Lower lobe of right lung (tissue), 2 donors: ENCODE measurements at regions not wholly inside any gene's neighbourhood (a gene's known extent, or its start where the extent isn't known, plus 50 kb on each side); places are given as distances from the start of the nearest gene placed in this dataset.

ENCODE experiments used
- ATAC-seq, 2 donors: fragments of 200-7000 bp; cut with Tn5 transposase; one replicate each; pipeline ENCODE4 v1.9.1; 2020 to 2022; ENCODE audit warnings: mild to moderate bottlenecking in 2 of 2, moderate library complexity in 2 of 2
- DNase-seq: peaks from one replicate; pipeline ENCODE4 v3.0.0-alpha.2; 2020
- H3K27ac ChIP-seq: fragments of 200-600 bp; one replicate; pipeline ENCODE4 v1.8.0; 2022
- H3K27me3 ChIP-seq: fragments of 200-600 bp; one replicate; pipeline ENCODE4 v1.8.0; 2022; ENCODE audit warnings: low read depth
- H3K36me3 ChIP-seq: fragments of 200-600 bp; one replicate; pipeline ENCODE4 v1.8.0; 2022; ENCODE audit warnings: mild to moderate bottlenecking
- H3K4me1 ChIP-seq: fragments of 200-600 bp; one replicate; pipeline ENCODE4 v1.8.0; 2022
- H3K4me3 ChIP-seq: fragments of 200-600 bp; one replicate; pipeline ENCODE4 v1.8.0; 2022; ENCODE audit warnings: mild to moderate bottlenecking
- H3K9me3 ChIP-seq: fragments of 200-600 bp; one replicate; pipeline ENCODE4 v1.8.0; 2022
- intact Hi-C: fragments of 100-400 bp; cut with DNase I; formaldehyde crosslinking; loops from one replicate; pipeline ENCODE4 v1.11.0; 2022
- TF ChIP-seq, protein P1 (sequence below): fragments of 200-600 bp; IDR thresholded peaks from one replicate; pipeline ENCODE4 v1.8.0; 2022; ENCODE audit warnings: antibody characterized with exemption, mild to moderate bottlenecking
- donor health status: DM: no; HTN: yes; CAD: no; lungs with severe emphysema.

DNA sequence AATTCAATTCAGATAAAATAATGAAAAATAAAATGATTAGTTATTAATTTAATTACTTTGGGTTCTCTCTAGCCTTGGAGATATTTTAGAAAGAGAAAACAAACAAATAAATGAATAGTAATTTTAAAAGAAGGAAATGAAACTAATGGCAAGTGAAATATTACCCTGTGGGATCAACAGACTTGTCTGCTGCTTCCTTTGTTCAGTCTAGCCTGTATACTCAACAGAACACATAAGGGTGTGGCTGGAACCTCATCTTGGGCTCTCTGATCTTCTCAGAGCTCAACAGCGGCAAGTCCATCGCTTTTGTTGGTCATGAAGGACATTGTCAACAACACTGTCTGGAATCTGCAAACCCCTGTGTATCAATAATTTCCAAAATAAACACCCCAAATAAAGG, 904.9 kb downstream of the IPMK start:
- DNase-seq (no peak), ATAC-seq (no peak)
- TF ChIP-seq, protein P1, sequence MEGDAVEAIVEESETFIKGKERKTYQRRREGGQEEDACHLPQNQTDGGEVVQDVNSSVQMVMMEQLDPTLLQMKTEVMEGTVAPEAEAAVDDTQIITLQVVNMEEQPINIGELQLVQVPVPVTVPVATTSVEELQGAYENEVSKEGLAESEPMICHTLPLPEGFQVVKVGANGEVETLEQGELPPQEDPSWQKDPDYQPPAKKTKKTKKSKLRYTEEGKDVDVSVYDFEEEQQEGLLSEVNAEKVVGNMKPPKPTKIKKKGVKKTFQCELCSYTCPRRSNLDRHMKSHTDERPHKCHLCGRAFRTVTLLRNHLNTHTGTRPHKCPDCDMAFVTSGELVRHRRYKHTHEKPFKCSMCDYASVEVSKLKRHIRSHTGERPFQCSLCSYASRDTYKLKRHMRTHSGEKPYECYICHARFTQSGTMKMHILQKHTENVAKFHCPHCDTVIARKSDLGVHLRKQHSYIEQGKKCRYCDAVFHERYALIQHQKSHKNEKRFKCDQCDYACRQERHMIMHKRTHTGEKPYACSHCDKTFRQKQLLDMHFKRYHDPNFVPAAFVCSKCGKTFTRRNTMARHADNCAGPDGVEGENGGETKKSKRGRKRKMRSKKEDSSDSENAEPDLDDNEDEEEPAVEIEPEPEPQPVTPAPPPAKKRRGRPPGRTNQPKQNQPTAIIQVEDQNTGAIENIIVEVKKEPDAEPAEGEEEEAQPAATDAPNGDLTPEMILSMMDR: no peak
- Histone ChIP-seq H3K4me3 (no peak overlapping the region), H3K27me3 (no peaks in the 10 kb centered on the region), H3K4me1 (no peaks in the 10 kb centered on the region), H3K36me3 (no peaks in the 10 kb centered on the region), H3K9me3 (no peaks in the 10 kb centered on the region), H3K27ac (no peak overlapping the region)
- intact Hi-C loops: no loop called here

DNA sequence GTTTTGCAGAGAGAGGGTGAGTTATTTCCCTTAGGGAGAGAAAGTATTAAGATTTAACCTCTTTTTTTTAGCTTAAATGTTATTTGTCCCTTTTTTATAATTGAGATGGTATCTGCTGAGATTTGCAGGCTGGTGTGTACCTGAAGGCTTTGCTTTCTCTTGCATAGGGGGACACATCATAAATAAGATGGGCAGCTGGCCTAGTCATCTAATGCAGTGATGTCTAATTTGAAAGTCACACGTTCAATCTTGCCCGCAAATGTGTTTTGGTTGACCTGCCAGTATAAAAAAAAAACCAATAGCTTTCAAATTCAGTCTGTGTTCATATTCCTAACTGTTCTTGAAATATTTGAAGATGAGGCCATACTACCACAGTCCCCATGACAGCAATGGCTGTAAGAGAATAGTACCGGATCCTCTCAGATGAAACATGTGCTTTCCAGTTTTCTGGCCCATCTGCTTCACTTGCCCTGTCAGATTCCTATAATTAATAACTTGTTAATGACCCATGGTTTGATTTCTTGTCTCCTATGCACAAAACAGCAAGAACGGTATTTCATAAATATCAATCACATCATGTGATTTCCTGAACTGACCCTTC, 914.2 kb downstream of the IPMK start:
- H3K4me3 ChIP-seq: no peak overlapping the region
- H3K36me3 ChIP-seq: no peaks in the 10 kb centered on the region
- no peak for ATAC-seq
- TF ChIP-seq, protein P1: no peak
- no peaks in the 10 kb centered on the region for H3K4me1 ChIP-seq
- DNase-seq: no peak
- H3K27me3 ChIP-seq: no peaks in the 10 kb centered on the region
- intact Hi-C loops: no loop called here
- peaks cover 5% of the 10 kb centered on the region for H3K9me3 ChIP-seq
- H3K27ac ChIP-seq: no peak overlapping the region

DNA sequence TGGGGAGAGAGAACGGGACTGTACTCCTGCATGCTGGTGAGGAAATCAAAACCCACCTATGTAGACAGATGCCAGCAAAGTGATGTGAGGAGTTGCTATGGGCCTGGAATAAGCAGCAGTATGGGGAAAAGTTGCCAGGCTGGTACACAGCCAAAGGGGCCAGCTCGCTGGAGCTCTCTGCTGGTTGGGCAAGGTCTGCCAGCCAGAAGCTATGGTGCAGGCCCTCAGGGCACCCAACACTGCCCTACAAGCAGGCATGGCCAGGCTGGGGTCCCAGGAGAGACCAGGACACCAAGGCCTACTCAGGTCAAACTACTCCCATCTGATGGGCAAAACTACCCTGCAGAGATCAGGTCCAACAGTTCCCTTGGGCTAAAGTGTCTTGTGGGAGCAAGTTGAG, 916.6 kb downstream of the IPMK start:
- intact Hi-C loops: no loop called here
- H3K4me3 ChIP-seq: no peak overlapping the region
- no peaks in the 10 kb centered on the region for H3K27me3 ChIP-seq
- no peak overlapping the region for H3K27ac ChIP-seq
- DNase-seq (no peak), ATAC-seq (no peak)
- TF ChIP-seq, protein P1: no peak
- no peaks in the 10 kb centered on the region for H3K36me3 ChIP-seq
- no peaks in the 10 kb centered on the region for H3K4me1 ChIP-seq
- peaks cover 5% of the 10 kb centered on the region for H3K9me3 ChIP-seq

DNA sequence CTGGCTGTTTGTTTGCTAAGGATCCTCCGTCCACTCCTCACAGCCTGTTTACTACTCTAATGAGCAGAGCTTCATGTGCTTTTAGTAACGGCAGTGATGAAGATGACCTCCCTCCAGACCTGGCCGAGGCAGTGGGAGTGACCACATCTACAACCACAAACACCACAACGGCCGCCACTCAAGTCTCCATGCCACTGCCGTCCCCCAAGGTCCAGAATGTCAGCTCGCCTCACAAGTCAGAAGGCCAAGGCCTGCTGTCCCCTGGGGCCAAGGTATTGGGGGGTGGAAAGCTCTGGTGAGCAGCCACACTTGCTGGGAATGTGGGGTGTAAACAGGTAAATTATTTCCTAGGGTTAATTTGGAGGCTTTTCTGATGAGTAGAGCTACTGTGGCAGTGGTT, 926.4 kb downstream of the IPMK start:
- Histone ChIP-seq H3K9me3 (peaks cover 14% of the 10 kb centered on the region), H3K4me3 (no peak overlapping the region), H3K27ac (no peak overlapping the region), H3K4me1 (no peaks in the 10 kb centered on the region), H3K27me3 (no peaks in the 10 kb centered on the region), H3K36me3 (no peaks in the 10 kb centered on the region)
- DNase-seq (no peak), ATAC-seq (no peak)
- intact Hi-C loops: no loop called here
- TF ChIP-seq, protein P1: no peak

DNA sequence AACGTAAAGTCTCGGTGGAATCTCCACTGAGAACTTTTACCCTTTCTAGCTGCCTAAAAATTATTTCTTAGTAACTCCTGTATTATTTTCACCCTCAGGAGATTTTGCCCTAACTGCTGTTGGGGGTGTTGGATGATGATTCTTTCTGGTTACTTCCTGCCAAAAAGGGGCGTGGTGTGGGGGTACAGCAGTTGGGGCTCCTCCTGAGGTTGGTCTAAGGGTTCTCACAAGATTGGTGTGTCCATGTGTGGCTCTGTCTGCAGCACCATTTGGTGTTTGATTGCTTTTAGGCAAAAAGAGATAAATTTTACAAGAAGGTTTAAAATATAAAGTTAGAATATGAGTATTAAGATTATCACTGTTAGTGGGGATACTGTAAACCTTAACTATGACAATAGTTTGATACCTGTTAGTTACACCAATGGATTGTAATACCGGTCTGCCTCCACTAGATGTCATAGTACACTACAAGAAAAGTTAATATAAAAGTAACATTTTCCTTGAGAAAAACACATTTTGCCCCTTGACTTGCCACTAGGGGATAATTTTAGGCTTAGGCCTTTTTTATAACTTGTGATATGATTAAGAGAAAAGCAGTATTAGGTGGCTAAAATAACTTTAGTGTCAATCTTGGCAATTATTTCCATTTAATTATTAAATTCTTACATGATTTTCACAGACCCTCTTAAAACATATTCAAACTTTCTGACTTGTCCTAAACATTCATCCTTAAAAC, 928.7 kb downstream of the IPMK start:
- H3K9me3 ChIP-seq: peaks cover 14% of the 10 kb centered on the region
- ATAC-seq: no peak
- intact Hi-C loops: no loop called here

More for the DNA sequence above, 928.7 kb downstream of the IPMK start:
- Histone ChIP-seq H3K4me1 (no peaks in the 10 kb centered on the region), H3K27ac (no peak overlapping the region), H3K36me3 (no peaks in the 10 kb centered on the region), H3K4me3 (no peak overlapping the region), H3K27me3 (no peaks in the 10 kb centered on the region)
- TF ChIP-seq, protein P1: peak; percentile 68
- DNase-seq: no peak
